GM12878 (cell line): ENCODE measurements at regions not wholly inside any gene's neighbourhood (a gene's known extent, or its start where the extent isn't known, plus 50 kb on each side); places are given as distances from the start of the nearest gene placed in this dataset.

Source experiments
- ATAC-seq: fragments of 200-7000 bp; cut with Tn5 transposase; 3 replicates; pipeline ENCODE4 v1.9.1; 2020; ENCODE audit warnings: mild to moderate bottlenecking, moderate library complexity
- BruUV-seq: library from RNA; stranded (reverse); fragments of 400-500 nt; replicated peaks from 2 replicates; lab custom pipeline; 2021; lab: Mats Ljungman, UMichigan
- CTCF ChIA-PET: fragments of 300-600 bp; sonication (Branson Sonifier 250); formaldehyde crosslinking; extraction: SDS; loops from one replicate; lab custom pipeline; 2021; ENCODE audit warnings: inconsistent platforms; lab: Yijun Ruan, JAX
- POLR2A ChIA-PET: fragments of 350-600 bp; formaldehyde crosslinking; extraction: SDS; loops from one replicate; lab custom pipeline; 2021; ENCODE audit warnings: inconsistent platforms; lab: Charles Lee
- RAD21 ChIA-PET: fragments of 300-600 bp; sonication (Branson Sonifier 250); formaldehyde crosslinking; loops from one replicate; lab custom pipeline; 2023; ENCODE audit warnings: antibody characterized with exemption; ENCODE audit not compliant: unreplicated experiment; lab: Charles Lee
- SMC1A ChIA-PET: fragments of 300-600 bp; sonication (Branson Sonifier 250); formaldehyde crosslinking; loops from one replicate; lab custom pipeline; 2023; ENCODE audit not compliant: unreplicated experiment, uncharacterized antibody; lab: Charles Lee
- DNase-seq: peaks from one replicate; pipeline ENCODE4 v3.0.0-alpha.2; 2011; ENCODE audit warnings: low read depth, low spot score
- FAIRE-seq: peaks from 3 replicates; lab custom pipeline; 2011; peaks lifted over from hg19 to GRCh38; lab: Jason Lieb, UNC
- H2AFZ ChIP-seq: 2 replicates; pipeline ENCODE4 v1.6.0; 2011; ENCODE audit warnings: low read depth, low read length, control low read depth; ENCODE audit not compliant: control insufficient read depth
- H3K27ac ChIP-seq: 2 replicates; pipeline ENCODE4 v1.5.1; 2011; ENCODE audit warnings: control low read depth; ENCODE audit not compliant: control insufficient read depth, insufficient read depth
- H3K27me3 ChIP-seq, 2 experiments: replicated peaks in 1 of 2; 2 replicates each; pipeline versions ENCODE4 v1.6.0 to v1.6.1; 2011; ENCODE audit warnings: low read length in 1 of 2; ENCODE audit not compliant: control insufficient read depth in 2 of 2, insufficient read depth in 2 of 2
- H3K36me3 ChIP-seq, 2 experiments: 2 replicates each; pipeline ENCODE4 v1.5.1; 2011; ENCODE audit warnings: low read length in 1 of 2; ENCODE audit not compliant: control insufficient read depth in 2 of 2, insufficient read depth in 2 of 2
- H3K4me1 ChIP-seq: 2 replicates; pipeline ENCODE4 v1.6.1; 2011; ENCODE audit warnings: mild to moderate bottlenecking, low read length, moderate library complexity, mixed read lengths; ENCODE audit not compliant: control insufficient read depth, insufficient read depth
- H3K4me2 ChIP-seq: 2 replicates; pipeline ENCODE4 v1.6.0; 2011; ENCODE audit warnings: control low read depth; ENCODE audit not compliant: control insufficient read depth, insufficient read depth
- H3K4me3 ChIP-seq: fragments of 200-600 bp; sonication (generic); 2 replicates; pipeline ENCODE4 v1.5.1; 2016
- H3K79me2 ChIP-seq: 2 replicates; pipeline ENCODE4 v1.6.0; 2011; ENCODE audit warnings: low read length; ENCODE audit not compliant: control insufficient read depth, insufficient read depth
- H3K9ac ChIP-seq: 2 replicates; pipeline ENCODE4 v1.8.0; 2011; ENCODE audit warnings: low read length, control low read depth, mixed read lengths; ENCODE audit not compliant: control insufficient read depth, insufficient read depth
- H3K9me3 ChIP-seq: replicated peaks from 3 replicates; pipeline ENCODE4 v1.5.1; 2011; ENCODE audit warnings: mild to moderate bottlenecking, low read length; ENCODE audit not compliant: control insufficient read depth, insufficient read depth
- H4K20me1 ChIP-seq: 2 replicates; pipeline ENCODE4 v1.6.0; 2011; ENCODE audit not compliant: control insufficient read depth, insufficient read depth
- CHD2 ChIP-seq: IDR thresholded peaks from 2 replicates; pipeline ENCODE4 v1.6.1; 2011; ENCODE audit warnings: low read depth, low read length, improper control_type of control experiment, borderline replicate concordance
- HCFC1 ChIP-seq: fragments of 150-350 bp; IDR thresholded peaks from 2 replicates; pipeline ENCODE4 v1.6.1; 2014; ENCODE audit warnings: low read length
- PML ChIP-seq: IDR thresholded peaks from 2 replicates; pipeline ENCODE4 v1.6.1; 2012; ENCODE audit warnings: low read length, inconsistent platforms
- RBBP5 ChIP-seq: fragments of 200-600 bp; sonication (generic); conservative IDR thresholded peaks from 2 replicates; pipeline ENCODE4 v1.6.1; 2016
- RUNX3 ChIP-seq: IDR thresholded peaks from 2 replicates; pipeline ENCODE4 v1.6.1; 2012; ENCODE audit warnings: low read length, inconsistent platforms
- ZNF24 ChIP-seq: fragments of 450-650 bp; IDR thresholded peaks from 2 replicates; pipeline ENCODE4 v1.6.1; 2017; ENCODE audit warnings: antibody characterized with exemption, mild to moderate bottlenecking
- WGBS: methylation state at CpG from one replicate; pipeline ENCODE4 v1.1.6; 2016; ENCODE audit warnings: low lambda C conversion rate; ENCODE audit not compliant: insufficient replicate concordance, insufficient coverage; ENCODE audit errors: missing lambda C conversion rate; 5-methylcytosine and 5-hydroxymethylcytosine counted together
- in situ Hi-C: fragments of 300-500 bp; cut with MboI; formaldehyde crosslinking; loops from 9 replicates; pipeline ENCODE4 v1.14.3; 2018; ENCODE audit warnings: mixed read lengths
- intact Hi-C: fragments of 100-400 bp; cut with micrococcal nuclease; formaldehyde crosslinking; loops from one replicate; pipeline ENCODE4 v1.14.2; 2022; ENCODE audit not compliant: unreplicated experiment

DNA sequence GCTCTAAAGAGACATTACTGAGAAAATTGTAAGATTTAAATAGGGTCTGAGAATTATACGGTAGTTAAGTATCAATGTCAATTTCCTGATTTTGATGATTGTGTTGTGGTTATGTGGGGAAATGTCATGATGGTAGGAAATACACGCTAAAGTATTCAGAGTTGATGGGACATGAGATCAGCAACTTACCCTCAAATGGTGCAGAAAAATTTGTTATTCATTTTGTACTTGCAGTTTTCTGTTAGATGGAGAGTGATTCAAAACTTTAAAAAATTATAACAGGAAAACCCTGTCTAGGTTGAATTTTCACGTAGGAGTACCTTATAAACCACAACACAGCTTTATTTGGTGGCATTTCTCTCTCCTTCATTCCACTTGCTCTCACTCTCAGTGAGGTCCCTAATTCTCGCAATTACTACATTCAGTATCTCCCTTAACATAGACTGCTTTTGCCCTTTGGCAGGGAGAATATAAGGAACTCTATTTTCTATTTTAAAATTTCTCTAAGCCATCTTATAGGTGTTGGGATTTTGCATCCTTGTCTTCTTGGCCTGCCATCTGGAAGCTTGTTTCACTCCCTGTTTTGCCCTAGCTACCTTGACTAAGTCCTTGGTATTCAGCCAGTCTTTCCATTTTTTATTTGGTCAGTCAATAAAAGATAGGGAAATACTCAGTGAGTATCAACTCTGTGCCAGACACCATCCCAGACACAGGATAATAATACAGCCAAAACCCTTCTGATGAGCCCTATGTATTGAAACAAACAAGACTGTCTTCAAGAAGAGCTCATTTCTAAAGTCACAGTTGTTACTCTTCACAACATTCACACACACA is 550.6 kb upstream of the ACVR2A start:
- H3K4me2 ChIP-seq: no peak overlapping the region
- H3K27ac ChIP-seq: no peak overlapping the region
- SMC1A ChIA-PET: no interaction called here
- H3K27me3 ChIP-seq: no peaks in the 10 kb centered on the region
- intact Hi-C loops (no loop called here), in situ Hi-C loops (no loop called here)
- no peak overlapping the region for H3K9ac ChIP-seq
- RAD21 ChIA-PET: no interaction called here
- no peaks in the 10 kb centered on the region for H3K79me2 ChIP-seq
- TF ChIP-seq RBBP5 (no peak), HCFC1 (no peak), ZNF24 (no peak), RUNX3 (0 out of 2 replicates have a peak, but pooled peaks have one; percentile 15)
- POLR2A ChIA-PET: interaction anchor here (0.6 kb wide), 1 partner anchor 577 kb away, joined by 3 read pairs; no protein-coding TSS in a partner anchor
- 39% methylated on average over 4 of the region's 4 CpGs for WGBS
- DNase-seq (no peak), ATAC-seq (no peak), FAIRE-seq (no peak)
- CTCF ChIA-PET: no interaction called here
- no peaks in the 10 kb centered on the region for H3K36me3 ChIP-seq
- peaks cover 18% of the 10 kb centered on the region for H3K4me1 ChIP-seq
- H3K9me3 ChIP-seq: peaks cover 3% of the 10 kb centered on the region; the same call in 1 of the 3 replicates
- BruUV-seq: no TSS peak
- no peaks in the 10 kb centered on the region for H4K20me1 ChIP-seq
- H2AFZ ChIP-seq: no peak overlapping the region
- H3K4me3 ChIP-seq: no peak overlapping the region

DNA sequence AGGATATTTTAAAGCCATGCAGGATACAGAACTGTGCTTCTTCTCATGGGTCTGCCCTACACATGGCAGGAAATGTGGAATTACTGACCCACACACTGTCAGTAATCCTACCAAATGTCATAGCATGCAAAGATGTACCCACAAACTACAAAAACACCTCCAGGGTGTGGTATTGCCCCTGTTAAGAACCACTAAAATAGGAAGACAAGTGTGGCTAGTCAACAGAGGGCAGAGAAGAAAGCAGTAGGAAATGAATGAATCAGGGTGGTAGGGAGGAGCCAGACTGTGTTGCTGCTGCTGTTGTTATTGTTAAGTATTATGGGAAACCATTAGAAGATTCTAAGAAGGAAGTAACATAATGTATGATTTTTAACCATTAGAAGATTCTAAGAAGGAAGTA is 556.7 kb upstream of the ACVR2A start:
- DNase-seq (no peak), ATAC-seq (peak; percentile 24), FAIRE-seq (no peak)
- Histone ChIP-seq H3K79me2 (no peaks in the 10 kb centered on the region), H3K36me3 (no peaks in the 10 kb centered on the region), H2AFZ (no peak overlapping the region), H3K27ac (no peak overlapping the region), H3K9me3 (no peaks in the 10 kb centered on the region; the same call in 2 of the 3 replicates), H3K4me2 (no peak overlapping the region), H3K9ac (no peak overlapping the region), H4K20me1 (no peaks in the 10 kb centered on the region), H3K27me3 (no peaks in the 10 kb centered on the region), H3K4me3 (no peak overlapping the region), H3K4me1 (no peaks in the 10 kb centered on the region)
- intact Hi-C loops (no loop called here), in situ Hi-C loops (no loop called here)
- ChIA-PET POLR2A (no interaction called here), CTCF (interaction anchor here (0.8 kb wide), 1 partner anchor 9 kb away, joined by 3 read pairs; no protein-coding TSS in a partner anchor), RAD21 (no interaction called here), SMC1A (no interaction called here)
- no TSS peak for BruUV-seq
- TF ChIP-seq PML: no peak
- no peak for TF ChIP-seq CHD2
